Transverse colon (tissue), 3 donors: ENCODE measurements at regions not wholly inside any gene's neighbourhood (a gene's known extent, or its start where the extent isn't known, plus 50 kb on each side); places are given as distances from the start of the nearest gene placed in this dataset.

Experiments
- EP300 ChIP-seq: sonication (generic); formaldehyde crosslinking; IDR thresholded peaks from one replicate; pipeline ENCODE4 v1.6.1; 2017; ENCODE audit warnings: antibody characterized with exemption, low read depth
- POLR2A ChIP-seq: fragments of 450-650 bp; IDR thresholded peaks from one replicate; pipeline ENCODE4 v1.6.1; 2016; ENCODE audit warnings: antibody characterized with exemption, mild to moderate bottlenecking, moderate library complexity
- TF ChIP-seq, protein P1 (sequence below), 5 experiments: fragments of 200-600 bp in 3 of 5; fragments of 450-650 bp in 2 of 5; sonication (generic) in 3 of 5; IDR thresholded peaks; 1 replicate in 2 of 5; 2 replicates in 3 of 5; pipeline ENCODE4 v1.5.1; 2016 to 2017; ENCODE audit warnings: antibody characterized with exemption in 5 of 5, inconsistent platforms in 3 of 5, mild to moderate bottlenecking in 2 of 5, moderate library complexity in 1 of 5

- TF ChIP-seq, protein P1, sequence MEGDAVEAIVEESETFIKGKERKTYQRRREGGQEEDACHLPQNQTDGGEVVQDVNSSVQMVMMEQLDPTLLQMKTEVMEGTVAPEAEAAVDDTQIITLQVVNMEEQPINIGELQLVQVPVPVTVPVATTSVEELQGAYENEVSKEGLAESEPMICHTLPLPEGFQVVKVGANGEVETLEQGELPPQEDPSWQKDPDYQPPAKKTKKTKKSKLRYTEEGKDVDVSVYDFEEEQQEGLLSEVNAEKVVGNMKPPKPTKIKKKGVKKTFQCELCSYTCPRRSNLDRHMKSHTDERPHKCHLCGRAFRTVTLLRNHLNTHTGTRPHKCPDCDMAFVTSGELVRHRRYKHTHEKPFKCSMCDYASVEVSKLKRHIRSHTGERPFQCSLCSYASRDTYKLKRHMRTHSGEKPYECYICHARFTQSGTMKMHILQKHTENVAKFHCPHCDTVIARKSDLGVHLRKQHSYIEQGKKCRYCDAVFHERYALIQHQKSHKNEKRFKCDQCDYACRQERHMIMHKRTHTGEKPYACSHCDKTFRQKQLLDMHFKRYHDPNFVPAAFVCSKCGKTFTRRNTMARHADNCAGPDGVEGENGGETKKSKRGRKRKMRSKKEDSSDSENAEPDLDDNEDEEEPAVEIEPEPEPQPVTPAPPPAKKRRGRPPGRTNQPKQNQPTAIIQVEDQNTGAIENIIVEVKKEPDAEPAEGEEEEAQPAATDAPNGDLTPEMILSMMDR (IDR thresholded peaks at IDR 0.05): no peak
- TF ChIP-seq POLR2A: no peak
- no peak for TF ChIP-seq EP300
Measured at GRCh38 chr5:102049517-102049916, 246.6 kb downstream of the SLCO4C1 start.
